GM19023 (cell line): ENCODE measurements at regions not wholly inside any gene's neighbourhood (a gene's known extent, or its start where the extent isn't known, plus 50 kb on each side); places are given as distances from the start of the nearest gene placed in this dataset.

Experiments used
- ATAC-seq: cut with Tn5 transposase; IDR thresholded peaks from one replicate; pipeline ENCODE4 v1.9.1; 2021; ENCODE audit warnings: mild to moderate bottlenecking, moderate library complexity; ENCODE audit not compliant: unreplicated experiment

DNA sequence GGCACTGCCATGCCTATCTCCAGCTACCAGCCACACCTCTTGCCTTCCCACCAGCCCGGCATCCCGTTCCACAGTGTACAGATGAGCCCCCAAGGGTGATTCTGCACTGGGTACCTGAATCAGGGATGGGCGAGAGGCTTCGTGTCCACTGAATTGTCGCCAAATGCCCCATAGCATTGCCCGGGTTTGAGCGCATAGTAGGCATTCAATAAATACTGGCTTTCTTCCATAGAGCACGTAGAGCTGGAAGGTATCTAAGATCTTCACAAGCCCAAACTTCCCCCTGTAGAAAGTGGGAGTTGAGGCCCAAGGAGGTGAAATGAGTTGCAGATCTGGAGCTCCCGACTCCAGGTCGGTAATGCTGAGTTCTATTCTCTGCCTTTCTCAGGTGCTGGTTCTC lies 358.7 kb downstream of the LPIN1 start:
- ATAC-seq = no peak

DNA sequence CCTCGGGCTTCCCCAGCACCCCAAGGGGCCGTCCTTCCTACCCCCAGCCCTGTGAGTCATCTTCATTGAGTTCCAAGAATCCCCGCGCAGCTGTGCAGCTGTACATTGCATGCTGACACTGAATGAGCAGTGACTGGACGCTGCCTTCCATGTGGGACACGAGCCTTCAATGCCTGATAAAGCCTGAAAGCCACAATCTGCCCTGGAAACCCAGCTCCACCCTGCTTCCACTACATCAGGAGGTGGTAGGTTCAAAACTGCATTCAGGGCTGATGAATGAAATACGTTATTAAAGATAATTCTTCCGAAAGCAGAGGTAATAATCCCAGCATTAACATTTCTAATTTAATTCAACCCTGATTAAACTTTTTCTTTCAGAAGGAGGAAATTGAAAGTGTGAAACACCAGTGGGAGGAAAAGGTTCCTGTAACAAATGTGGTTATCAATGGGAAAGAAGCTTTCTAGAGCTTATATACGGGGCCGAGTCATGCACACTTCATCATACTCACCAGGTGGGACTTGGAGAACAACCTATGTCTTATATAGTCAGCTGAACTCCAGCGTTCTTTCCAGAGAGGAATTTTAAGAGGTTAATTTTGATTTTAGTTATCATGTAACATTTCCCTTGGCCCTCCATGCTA lies 360.1 kb downstream of the LPIN1 start:
- peak; percentile 50 for ATAC-seq

DNA sequence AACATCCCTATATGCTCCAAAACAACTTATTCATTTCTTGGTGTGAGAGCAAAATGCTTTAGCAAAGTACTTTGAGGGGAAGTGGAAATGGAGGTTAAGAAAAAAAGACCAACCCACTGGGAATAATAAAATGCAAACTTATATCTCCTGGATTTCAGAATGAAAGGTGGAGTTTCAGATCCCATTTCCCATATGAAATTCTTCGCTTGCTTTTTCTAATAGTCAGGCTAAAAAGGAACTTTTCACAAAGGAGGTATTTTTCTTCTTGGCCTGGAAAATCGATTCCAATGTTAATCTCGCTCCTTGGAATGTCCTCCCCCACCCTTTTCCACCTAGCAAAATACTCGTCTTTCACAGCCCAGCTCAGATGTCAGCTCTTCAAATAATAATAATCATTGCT lies 360.9 kb downstream of the LPIN1 start:
- ATAC-seq = no peak

DNA sequence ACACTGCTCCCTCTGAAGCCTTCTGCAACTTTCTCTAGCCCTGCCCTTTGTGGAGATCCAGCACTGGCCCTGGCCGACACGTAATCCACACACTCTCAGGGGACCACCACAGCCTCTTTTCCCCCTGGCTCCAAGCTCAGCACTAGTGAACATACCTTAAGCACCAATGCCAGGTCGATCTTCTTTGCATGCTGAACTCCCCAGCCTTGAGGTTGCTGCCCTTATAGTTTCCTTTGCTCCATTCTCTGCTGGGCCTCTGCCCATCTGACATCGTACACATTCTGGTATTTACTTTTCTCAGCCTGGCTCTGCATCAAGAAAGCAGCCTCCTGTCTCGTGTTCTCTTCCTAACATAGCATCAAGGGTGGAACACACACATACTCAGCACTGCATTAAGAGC lies 361.5 kb downstream of the LPIN1 start:
- no peak for ATAC-seq

DNA sequence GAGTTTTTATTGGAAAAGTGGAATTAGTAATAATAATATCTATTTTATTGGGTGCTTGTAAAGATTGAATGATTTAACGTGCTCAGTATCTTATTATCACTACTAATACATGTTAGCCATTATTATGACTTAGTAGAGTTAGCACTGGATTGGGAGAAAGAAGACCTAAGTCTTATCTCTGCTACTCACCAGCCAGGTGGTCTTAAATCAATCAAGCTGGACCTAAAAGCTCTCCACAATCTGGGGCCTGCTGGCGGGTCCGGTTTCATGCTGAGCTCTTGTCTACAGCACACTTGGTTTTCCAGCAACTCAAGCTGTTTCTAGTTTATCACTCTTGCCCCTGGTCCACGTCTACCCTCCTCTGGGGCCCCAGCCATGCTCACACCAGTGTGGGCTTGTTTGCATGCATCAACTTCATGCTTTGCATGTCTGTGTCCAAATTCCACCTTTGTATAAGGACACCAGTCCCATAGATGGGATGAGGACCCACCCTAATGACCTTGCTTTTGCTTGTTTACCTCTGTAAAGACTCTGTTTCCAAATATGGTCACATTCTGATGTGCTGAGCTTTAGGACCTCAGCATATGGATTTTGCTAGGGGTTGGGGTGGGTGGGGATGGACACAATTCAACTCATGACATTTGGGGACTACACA lies 363.1 kb downstream of the LPIN1 start:
- ATAC-seq = no peak

DNA sequence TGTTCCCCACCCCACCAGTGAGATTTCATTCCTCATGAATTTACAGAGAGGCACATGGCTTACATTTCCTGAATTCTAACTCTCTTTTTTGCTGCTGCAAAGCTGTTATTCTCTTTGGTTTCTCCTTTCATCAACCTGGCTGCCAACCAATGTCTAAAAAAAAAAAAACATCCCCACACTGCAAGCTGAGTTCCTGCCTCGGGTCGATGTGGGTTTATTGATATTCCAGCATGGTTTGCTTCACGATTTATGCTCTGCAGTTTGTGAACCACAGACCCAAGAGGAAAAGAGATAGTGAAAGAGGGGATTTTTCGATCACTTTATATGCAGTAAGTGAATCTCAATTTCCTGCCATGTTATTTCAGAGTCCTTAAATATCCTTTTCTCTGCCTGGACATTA lies 363.6 kb downstream of the LPIN1 start:
- no peak for ATAC-seq

DNA sequence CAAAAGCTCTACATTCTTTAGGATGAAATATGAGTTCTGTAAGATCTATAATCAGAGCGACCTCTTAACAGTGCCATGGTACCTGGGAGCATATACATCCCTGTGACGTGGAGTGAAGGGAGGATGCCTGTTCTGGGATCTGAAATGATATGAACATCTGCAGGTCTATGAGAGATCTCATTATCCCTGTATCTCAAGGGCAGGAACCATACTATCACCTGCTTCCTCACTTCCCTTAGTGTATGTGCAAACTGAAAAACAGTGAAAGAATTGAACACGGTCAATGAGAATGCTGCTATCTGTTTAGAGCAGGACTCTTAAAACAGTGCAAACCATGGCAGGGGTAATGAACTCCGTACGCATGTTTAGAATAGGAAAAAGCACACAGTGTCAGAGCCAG lies 364.0 kb downstream of the LPIN1 start:
- no peak for ATAC-seq

DNA sequence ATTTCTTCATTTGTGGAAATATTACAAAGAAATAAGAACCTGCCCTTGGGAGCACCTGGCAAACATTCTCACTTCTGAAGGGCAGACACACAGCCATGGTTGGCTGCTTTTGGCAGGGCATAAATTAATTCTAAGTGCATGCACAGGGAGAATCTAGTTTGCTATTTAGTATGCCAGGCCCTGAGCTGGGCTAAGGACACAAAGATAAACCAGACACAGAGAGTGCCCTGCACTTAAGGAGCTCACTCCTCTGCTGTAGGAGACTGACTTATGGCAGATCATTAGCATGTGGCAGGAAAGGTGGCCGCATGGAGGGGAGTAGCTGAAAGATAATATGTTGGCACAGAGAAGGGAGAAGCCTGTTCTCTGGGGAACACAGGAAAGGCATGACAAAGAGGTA lies 367.0 kb downstream of the LPIN1 start:
- ATAC-seq = no peak

DNA sequence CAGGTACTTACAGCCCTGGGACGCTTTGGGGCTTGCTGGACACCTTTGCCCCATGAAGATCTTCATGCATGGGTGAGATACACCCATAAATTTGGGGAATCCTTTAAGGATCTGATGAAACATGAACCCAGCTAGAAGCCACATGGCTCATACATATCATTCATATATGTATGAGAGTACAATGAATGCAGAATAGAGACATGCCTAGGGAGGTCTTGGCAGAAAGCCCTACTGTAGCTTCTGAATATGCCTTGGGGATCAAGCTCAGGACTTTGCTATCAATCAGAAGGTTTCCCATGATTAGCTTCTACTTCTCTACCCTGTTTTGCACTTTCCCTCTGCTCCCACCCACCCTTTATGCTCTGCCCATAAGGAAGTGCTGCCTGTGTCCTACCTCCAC lies 368.4 kb downstream of the LPIN1 start:
- no peak for ATAC-seq

DNA sequence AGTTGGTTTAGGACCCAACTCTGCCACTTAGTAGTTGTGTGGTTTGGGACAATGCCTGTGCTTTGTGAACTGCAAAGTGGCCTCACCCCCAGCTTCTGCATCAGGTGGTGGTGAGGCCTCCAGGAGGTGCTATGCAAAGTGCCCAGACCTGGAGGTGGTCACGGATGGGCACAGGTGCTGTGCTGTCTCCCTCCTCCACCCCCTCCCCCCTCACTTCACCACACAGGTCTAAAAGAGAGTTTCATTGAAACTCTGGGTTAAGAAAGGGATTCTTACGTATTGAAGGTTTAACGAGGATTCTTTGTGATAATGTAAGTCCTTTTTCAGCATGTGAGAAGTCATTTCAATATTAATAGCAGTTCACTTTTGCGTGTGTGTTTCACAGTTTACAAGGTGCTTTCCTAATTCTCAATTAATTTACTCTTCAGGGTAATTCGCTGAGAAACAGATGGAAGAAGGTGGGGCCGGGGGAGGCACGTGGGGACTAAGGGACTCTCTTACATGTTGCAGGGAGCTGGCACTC lies 369.9 kb downstream of the LPIN1 start:
- ATAC-seq = peak; percentile 62

DNA sequence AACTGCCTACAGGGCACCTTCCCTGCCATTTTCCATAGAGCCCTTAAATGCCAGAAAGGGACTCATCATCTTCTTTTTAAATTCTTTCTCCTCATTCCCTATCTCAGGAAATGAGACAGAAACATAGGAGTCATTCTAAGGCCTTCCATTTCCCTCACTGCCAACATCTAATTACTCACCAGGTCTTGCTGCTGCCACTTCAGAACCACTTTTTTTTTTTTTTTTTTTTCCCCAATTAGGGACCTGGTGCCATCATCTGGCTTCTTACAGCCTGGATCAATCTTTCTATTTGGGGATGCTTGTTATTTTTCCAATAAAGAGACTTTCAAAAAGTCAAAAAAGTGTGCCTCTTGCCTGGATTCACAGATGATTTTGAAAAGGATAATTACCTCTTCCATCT lies 373.4 kb downstream of the LPIN1 start:
- no peak for ATAC-seq

DNA sequence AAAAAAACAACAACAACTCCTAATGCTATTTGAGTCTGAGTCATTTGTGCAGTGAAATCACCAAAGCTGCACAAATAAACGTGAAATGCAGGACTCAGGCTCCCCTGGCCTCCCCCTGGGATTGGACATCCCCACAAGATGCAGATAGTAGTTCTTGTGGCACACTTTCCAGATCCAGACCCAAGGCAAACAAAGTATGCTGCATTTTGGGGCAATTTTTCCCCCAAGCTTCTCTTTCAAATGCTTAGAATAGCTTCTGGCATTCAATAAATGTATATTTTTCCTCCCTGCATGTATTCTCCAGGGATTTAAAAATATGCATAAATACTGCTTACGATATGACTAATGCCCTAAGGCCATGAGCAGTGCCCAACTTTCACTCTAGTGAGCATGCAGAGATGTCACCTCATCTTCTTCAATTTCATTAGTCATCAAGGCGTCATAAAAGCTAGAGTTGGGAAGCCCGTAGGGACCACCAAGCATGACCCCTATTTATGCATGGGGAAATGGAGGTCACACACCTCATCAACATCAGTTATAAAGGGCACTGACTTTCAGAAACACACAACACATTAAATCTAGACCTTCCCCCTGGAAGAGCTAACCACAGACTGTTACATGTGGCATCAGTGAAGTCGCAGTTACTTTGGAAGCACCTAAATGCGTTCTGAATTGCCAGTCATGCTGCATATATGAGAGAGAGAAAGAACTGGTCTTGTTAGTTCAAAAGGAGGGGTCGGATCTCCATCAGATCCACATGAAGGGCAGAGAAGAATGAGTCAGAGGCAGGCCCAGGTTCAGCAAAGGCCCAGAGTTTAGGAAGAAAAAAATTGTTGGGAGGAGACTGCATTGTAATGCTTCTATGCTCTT lies 374.1 kb downstream of the LPIN1 start:
- ATAC-seq = no peak

DNA sequence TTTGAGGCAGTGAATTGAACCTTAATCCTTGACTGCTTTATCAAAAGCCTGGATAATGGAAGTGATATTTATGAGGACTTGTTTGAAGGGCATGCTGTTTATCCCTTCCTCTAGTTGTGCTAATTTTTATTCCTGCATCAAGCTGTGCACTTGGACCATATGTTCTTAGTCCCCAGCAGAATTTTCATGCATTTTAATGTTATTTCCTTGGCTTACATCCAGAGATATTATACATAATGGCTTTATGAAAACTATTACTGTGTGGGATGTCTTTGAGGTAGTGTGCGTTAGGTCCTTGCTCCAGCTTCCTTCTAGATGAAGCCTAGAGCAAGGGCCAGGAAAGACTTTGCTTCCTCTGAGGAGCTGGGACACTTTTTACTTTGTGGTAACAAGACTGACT lies 378.4 kb downstream of the LPIN1 start:
- no peak for ATAC-seq

DNA sequence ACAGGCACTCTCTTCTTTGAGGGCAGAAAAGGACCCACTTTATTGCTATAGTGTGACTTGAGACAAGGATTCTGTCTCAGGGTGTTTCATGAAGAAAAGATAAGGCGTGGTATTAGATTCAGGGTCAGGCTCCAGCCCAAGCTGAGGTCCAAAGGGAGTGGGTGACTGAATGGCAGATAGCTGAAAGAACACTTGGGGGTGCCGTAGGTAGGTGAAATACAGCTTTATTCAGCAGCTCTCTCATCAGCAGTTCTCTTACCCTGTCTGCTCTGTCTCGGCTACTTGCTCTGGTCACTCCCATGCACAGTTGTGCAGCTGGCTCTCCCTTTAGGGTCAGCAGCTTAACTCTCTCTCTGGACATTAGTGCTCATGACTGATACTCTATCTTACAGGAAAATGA lies 379.9 kb downstream of the LPIN1 start:
- ATAC-seq = no peak

DNA sequence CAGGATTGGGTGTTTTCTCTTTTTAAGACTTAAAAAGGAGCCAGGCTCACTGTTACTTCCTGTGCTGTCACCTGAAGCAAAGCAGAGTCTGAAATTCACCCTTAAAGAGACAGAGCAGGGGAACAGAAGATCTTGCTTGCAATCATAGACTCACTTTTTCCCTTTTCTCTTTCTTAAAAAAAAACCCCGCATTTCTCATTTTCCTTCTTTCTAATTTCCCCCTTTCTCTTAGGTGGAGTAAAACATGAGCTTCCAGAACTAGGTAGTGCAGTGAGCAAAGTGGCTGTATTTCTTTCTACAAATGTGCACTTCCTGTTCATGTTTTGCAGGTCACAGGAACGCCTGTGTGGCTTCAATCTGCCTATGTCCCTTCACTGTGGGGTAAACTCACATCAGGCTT lies 381.2 kb downstream of the LPIN1 start:
- no peak for ATAC-seq

DNA sequence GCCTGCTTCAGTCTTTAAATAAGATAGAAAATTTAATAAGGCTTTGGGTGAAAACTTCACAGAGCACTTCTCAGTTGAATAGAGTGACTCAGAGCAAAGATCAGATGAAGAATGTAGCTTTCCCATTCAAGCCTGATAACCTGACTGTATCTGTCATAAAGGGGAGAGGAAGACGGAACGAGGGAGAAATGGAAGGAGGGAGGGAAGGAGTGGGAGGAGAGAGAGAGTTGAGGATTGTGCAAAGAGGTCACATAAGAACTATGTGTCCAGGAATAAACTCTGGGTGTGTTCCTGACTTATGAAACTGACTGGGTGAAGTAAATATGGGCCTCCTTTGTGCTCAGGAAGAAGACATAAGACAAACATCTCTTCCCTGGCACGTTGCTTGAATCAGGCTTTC lies 385.5 kb downstream of the LPIN1 start:
- ATAC-seq = no peak

DNA sequence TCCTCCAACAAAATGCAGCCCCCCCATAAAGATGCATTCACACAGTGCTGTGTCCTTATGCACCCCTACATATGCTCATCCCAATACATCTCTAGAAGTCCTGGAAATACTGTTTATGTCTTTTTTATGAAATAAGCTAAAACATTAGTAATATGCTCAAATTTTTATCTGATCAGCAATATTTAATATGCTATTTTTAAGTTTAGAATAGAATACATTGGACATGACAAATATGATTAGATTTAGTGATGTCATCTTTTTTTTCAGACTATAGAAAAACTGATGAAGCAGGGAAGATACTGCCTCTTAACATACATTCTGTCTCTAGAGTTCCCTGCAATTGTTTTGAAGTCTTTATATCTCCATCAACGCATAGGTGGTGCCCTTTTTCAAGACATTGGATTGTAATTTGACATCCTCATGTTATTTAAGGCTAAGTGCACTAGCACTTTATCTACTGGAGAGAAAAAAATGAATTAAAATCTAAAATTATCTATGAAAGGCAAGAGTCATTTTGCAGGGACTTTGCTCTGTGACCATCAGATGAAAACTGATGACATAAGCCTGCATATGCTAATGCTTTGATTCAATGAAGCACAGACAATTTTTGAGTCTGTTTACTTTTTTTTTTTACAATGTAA lies 395.3 kb downstream of the LPIN1 start:
- ATAC-seq = no peak

DNA sequence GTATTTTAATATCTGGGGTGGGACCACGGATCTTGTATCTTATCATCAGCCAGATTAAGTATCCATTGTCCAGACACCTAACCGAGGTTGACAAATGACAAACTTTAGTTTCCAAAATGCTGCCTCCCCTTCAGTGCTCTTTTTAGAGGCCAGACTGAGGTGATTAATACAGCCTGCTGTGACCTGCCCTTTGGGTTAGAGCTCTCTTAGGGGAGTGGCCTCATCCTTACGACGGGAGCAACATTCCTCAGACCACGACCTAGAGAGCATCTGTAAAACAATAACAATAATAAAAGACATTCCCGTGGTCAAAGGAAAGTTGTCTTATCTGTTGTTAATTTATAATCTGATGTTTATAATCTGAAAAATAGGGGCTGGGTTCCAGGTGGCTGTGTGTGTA lies 405.3 kb downstream of the LPIN1 start:
- ATAC-seq = no peak

DNA sequence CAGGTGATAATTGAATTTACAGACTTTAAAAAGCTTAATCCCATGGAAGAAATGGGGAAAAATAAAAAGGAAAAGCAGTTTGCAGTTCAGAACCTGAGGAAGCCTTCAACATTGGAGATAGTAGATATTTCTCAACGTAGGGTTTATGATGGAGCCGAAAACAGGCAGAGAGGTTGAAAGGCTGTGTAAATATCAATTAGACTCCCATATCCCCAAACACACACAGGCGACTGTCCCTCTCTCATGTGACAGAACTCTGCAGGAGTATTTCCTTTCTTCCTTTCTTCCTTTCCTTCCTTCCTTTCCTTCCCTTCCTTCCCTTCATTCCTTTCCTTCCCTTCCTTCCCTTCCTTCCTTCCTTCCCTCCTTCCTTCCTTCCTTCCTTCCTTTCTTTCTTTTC lies 406.5 kb downstream of the LPIN1 start:
- ATAC-seq = no peak

DNA sequence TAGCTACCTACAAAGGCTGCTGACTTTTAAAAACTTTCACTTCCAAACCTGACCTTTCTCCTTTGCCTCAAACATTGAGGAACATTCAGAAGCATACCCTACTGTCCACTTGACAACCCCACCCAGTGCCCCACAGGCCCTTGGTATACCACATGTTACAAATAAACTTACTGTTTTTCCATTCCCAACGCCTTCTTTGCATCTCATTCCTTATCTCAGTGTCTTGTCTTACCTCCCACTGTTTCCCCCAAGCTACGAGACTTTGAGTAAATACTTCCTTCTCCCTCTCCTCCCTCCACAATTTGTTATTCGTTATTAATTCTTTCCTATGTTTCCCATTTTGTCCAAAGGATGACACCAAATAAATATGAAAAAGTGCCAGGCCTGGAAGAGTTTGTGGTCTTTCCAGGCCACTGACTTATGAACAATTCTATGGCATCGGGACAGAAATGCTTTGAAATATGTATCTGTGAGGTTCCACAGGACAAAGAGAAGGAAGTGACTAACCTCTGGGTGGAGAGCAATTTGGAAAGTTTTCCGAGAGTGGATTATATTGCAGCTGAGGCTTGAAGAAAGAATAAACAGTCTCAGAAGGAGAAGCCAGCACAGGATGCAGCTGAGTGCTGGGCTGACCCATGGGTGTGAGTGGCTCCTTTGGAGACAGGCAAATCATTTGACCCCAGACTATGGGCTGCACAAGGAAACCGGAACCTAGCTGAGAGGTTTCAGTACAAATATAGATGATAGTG lies 409.0 kb downstream of the LPIN1 start:
- ATAC-seq = no peak

DNA sequence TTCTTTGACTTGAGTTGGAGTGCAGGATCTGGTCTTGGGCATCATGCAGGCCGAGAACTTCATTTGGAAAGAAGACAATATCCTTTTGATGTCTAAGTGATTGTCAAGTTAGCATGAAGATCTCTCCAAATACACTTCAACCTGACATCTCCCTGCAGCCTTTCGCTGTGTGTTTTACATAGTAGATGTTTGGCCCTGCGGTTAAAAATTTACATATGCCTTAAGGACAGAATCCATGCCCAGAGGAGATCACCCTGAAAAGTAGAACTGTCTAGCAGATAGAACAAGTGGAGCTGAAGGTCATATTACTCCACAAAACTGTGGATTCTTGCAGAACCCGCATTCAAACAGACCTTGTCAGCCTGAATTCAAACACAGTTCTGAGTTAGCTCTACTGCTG lies 409.9 kb downstream of the LPIN1 start:
- ATAC-seq = no peak
